GM19395 (cell line): ENCODE measurements at regions not wholly inside any gene's neighbourhood (a gene's known extent, or its start where the extent isn't known, plus 50 kb on each side); places are given as distances from the start of the nearest gene placed in this dataset.

ENCODE experiments used
- ATAC-seq: cut with Tn5 transposase; IDR thresholded peaks from one replicate; pipeline ENCODE4 v1.9.1; 2021; ENCODE audit warnings: mild to moderate bottlenecking, moderate library complexity; ENCODE audit not compliant: unreplicated experiment

- no peak for ATAC-seq
Observed at GRCh38 chrX:109842611-109843010, 109.6 kb upstream of the ACSL4 start.

GRCh38 chrX:109843963-109844751 is 111.1 kb upstream of the ACSL4 start:
- ATAC-seq, result peak; percentile 47

- no peak for ATAC-seq
Observed at GRCh38 chrX:109844986-109845385, 111.9 kb upstream of the ACSL4 start.

GRCh38 chrX:109845996-109846395 is 112.9 kb upstream of the ACSL4 start:
- ATAC-seq, result no peak

- no peak for ATAC-seq
Observed at GRCh38 chrX:109847257-109848187, 114.5 kb upstream of the ACSL4 start.

- peak; percentile 84 for ATAC-seq
Observed at GRCh38 chrX:109848461-109849050, 115.5 kb upstream of the ACSL4 start.

- ATAC-seq, result no peak
Observed at GRCh38 chrX:109854096-109854495, 121.0 kb upstream of the ACSL4 start.

- ATAC-seq, result peak; percentile 74
Observed at GRCh38 chrX:109855501-109855900, 122.4 kb upstream of the ACSL4 start.

GRCh38 chrX:109856974-109857373 is 123.9 kb upstream of the ACSL4 start:
- ATAC-seq, result no peak

- no peak for ATAC-seq
Observed at GRCh38 chrX:109857584-109858228, 124.6 kb upstream of the ACSL4 start.

GRCh38 chrX:109858602-109859341 is 125.7 kb upstream of the ACSL4 start:
- no peak for ATAC-seq

GRCh38 chrX:109859651-109860050 is 126.6 kb upstream of the ACSL4 start:
- no peak for ATAC-seq

- ATAC-seq, result no peak
Observed at GRCh38 chrX:109862433-109862832, 129.4 kb upstream of the ACSL4 start.

- ATAC-seq, result no peak
Observed at GRCh38 chrX:109863811-109864210, 130.8 kb upstream of the ACSL4 start.

- ATAC-seq, result no peak
Observed at GRCh38 chrX:109871121-109871888, 131.6 kb upstream of the TMEM164 start.

GRCh38 chrX:109872021-109872732 is 130.7 kb upstream of the TMEM164 start:
- ATAC-seq, result no peak

- no peak for ATAC-seq
Observed at GRCh38 chrX:109873574-109873973, 129.3 kb upstream of the TMEM164 start.

GRCh38 chrX:109873983-109874382 is 128.9 kb upstream of the TMEM164 start:
- ATAC-seq, result no peak

- no peak for ATAC-seq
Observed at GRCh38 chrX:109874548-109874947, 128.4 kb upstream of the TMEM164 start.
